Omental fat pad (tissue), 3 donors: ENCODE measurements at regions not wholly inside any gene's neighbourhood (a gene's known extent, or its start where the extent isn't known, plus 50 kb on each side); places are given as distances from the start of the nearest gene placed in this dataset.
"Not testable (repeated sequence)": the region's sequence is repeated elsewhere in the genome, so short reads cannot be mapped to it uniquely, and the experiment has no call there.

Experiments
- ATAC-seq: fragments of 150-250 bp; one replicate; pipeline ENCODE4 v1.9.1; 2016; ENCODE audit warnings: mild to moderate bottlenecking, moderate library complexity; ENCODE audit not compliant: low FRiP score
- DNase-seq: peaks from one replicate; pipeline ENCODE4 v3.0.0-alpha.2; 2019; ENCODE audit warnings: low spot score
- CTCF ChIP-seq, 3 donors: fragments of 450-650 bp; IDR thresholded peaks; one replicate each; pipeline ENCODE4 v1.5.1; 2016 to 2017; ENCODE audit warnings: antibody characterized with exemption in 3 of 3, mild to moderate bottlenecking in 3 of 3, moderate library complexity in 2 of 3

DNA sequence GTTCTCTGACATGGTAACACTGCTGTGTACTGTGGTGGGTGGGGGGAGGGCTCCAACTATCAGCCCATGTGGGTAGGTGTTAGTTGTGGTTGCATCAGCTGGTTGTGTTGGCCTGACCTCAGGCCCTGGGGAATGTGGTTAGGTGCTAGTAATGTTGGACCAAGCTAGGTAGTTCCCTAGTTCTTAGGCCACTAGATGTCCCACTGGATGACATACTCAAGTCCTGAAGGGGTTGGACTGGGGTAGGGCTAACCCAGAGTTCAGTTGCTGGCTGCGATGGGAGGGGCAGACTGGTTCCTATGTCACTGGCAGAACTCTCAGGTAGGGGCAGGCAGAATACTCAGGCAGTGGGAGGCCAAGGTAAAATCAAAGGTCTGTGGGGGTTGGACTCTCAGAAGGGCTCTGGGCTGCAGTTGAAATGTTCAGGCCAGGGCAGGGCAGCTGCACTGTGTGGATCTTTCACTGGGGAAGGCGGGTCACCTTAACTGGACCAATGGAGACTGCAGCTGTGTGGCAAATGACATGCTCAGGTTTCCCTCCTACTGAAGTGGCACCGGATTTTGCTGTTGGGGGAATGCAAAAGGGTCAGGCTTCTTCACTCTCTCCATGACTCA is 870.7 kb downstream of the LRRIQ3 start:
- ATAC-seq (no peak), DNase-seq (no peak)
- TF ChIP-seq CTCF (IDR thresholded peaks at IDR 0.05), result no peak

GRCh38 chr1:73326663-73327062 is 871.3 kb downstream of the LRRIQ3 start:
- ATAC-seq (no peak), DNase-seq (no peak)
- TF ChIP-seq CTCF (IDR thresholded peaks at IDR 0.05), result no peak

DNA sequence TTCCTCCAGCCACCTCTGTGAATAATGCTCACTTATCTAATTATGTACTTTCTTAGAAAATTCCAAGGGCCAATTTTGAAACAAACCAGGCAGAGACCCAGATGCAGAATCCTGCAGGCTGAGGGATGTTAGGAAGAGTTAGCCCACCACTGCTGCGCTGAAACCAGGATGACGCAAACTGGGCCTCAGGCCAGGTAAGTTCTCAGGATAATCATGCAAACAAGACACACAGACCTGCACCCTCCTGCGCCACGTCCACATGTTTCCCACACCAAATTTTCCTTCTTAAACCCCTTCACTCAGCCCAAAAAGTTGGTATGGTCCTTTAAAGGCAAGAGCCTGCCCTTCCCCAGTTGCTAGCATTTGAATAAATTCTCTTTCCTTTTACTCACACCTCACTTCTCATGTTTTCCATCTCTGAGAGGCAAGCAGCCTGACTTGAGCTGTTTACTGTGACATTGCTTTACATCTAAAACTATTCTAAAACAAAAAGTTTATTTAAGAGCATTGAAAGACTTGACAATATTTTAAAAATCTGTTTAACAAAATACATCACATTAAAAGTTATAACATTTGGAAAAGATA is 887.1 kb downstream of the LRRIQ3 start:
- no peak for ATAC-seq
- no peak for TF ChIP-seq CTCF (IDR thresholded peaks at IDR 0.05)
- no peak for DNase-seq

- no peak for TF ChIP-seq CTCF (IDR thresholded peaks at IDR 0.05)
- ATAC-seq (no peak), DNase-seq (no peak)
These were observed 890.9 kb downstream of the LRRIQ3 start for GRCh38 chr1:73306899-73307555.

DNA sequence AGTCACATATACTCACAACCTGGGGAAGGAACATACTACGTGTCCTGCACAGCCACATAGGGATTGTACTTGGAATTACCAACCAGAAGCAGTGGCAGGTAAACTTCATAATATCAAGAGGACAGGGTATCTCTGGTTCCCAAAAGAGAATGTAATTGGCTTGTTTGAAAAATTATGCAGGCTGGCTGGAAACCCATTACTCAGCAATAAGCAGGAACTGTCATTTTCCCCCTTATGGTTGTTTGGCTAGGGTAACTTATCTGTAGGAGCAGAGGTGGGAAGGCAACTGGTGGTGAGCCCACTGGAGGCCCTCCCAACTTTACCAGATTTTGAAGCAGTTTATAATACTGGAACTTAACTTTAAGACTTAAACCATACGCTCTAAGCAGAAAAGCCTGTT is 924.1 kb downstream of the LRRIQ3 start:
- no peak for TF ChIP-seq CTCF (IDR thresholded peaks at IDR 0.05)
- DNase-seq (no peak), ATAC-seq (no peak)

DNA sequence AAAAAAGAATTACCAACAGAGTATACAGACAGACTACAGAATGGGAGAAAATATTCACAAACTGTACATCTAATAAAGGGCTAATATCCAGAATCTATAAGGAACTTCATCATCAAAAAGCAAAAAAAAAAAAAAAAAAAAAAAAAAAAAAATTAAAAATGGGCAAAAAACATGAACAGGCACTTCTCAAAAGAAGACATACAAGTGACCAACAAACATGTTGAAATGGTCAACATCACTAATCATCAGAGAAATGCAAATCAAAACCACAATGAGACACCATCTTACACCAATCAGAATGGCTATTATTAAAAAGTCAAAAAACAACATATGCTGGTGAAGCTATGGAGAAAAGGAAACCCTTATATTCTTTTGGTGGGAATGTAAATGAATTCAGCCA is 952.8 kb downstream of the LRRIQ3 start:
- not testable (repeated sequence) for DNase-seq, ATAC-seq

GRCh38 chr1:73218995-73219546 is 936.7 kb upstream of the NEGR1 start:
- no peak for TF ChIP-seq CTCF (IDR thresholded peaks at IDR 0.05)
- ATAC-seq, result no peak

More at GRCh38 chr1:73218995-73219546, 936.7 kb upstream of the NEGR1 start:
- DNase-seq, result no peak
